Chondrocyte (in vitro differentiated cells): ENCODE measurements at regions not wholly inside any gene's neighbourhood (a gene's known extent, or its start where the extent isn't known, plus 50 kb on each side); places are given as distances from the start of the nearest gene placed in this dataset.

ENCODE experiments used
- DNase-seq: peaks from one replicate; pipeline ENCODE4 v3.0.0; 2021; ENCODE audit warnings: mixed read lengths, low spot score
- H3K27ac Mint-ChIP-seq: one replicate; pipeline ENCODE4 v1.8.0; 2021; ENCODE audit warnings: mild to moderate bottlenecking, moderate library complexity, mixed read lengths; ENCODE audit not compliant: unreplicated experiment
- H3K27me3 Mint-ChIP-seq: 2 replicates; pipeline ENCODE4 v1.8.0; 2021; ENCODE audit warnings: low read depth, mixed read lengths
- H3K36me3 Mint-ChIP-seq: 2 replicates; pipeline ENCODE4 v1.8.0; 2021; ENCODE audit warnings: low read depth, mixed read lengths
- H3K4me1 Mint-ChIP-seq: 2 replicates; pipeline ENCODE4 v1.8.0; 2021; ENCODE audit warnings: low read depth, mild to moderate bottlenecking, mixed read lengths
- H3K4me3 Mint-ChIP-seq: one replicate; pipeline ENCODE4 v1.8.0; 2021; ENCODE audit warnings: mild to moderate bottlenecking, moderate library complexity, mixed read lengths; ENCODE audit not compliant: unreplicated experiment
- H3K9me3 Mint-ChIP-seq: 2 replicates; pipeline ENCODE4 v1.8.0; 2021; ENCODE audit warnings: low read depth, mixed read lengths
- TF ChIP-seq, protein P1 (sequence below): fragments of 200-600 bp; sonication (generic); IDR thresholded peaks from 2 replicates; pipeline ENCODE4 v1.5.0; 2021; ENCODE audit warnings: antibody characterized with exemption, mild to moderate bottlenecking, moderate library complexity

DNA sequence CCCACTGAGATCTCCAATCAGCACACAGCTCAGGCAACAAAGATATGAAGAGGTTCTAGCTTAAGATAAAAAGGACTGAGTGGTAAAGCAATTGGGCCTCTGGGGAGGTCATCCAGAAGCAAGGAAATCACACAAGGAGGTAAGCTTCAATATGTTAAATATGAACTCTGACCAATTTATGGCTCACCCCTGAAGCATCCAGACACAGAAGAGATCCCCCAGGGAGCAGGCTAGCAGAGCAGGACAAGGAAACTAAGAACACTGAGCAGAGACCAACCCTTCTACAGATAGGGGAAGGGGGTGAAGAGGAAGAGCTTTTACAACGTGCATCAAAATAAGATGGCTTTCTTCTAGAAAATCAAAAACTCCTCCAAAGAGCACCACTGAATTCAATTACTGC is 616.2 kb downstream of the DNAH5 start:
- Mint-ChIP-seq H3K27me3 (no peaks in the 10 kb centered on the region), H3K4me1 (no peaks in the 10 kb centered on the region), H3K36me3 (no peaks in the 10 kb centered on the region), H3K27ac (no peak overlapping the region), H3K9me3 (no peaks in the 10 kb centered on the region), H3K4me3 (no peak overlapping the region)
- TF ChIP-seq, protein P1, sequence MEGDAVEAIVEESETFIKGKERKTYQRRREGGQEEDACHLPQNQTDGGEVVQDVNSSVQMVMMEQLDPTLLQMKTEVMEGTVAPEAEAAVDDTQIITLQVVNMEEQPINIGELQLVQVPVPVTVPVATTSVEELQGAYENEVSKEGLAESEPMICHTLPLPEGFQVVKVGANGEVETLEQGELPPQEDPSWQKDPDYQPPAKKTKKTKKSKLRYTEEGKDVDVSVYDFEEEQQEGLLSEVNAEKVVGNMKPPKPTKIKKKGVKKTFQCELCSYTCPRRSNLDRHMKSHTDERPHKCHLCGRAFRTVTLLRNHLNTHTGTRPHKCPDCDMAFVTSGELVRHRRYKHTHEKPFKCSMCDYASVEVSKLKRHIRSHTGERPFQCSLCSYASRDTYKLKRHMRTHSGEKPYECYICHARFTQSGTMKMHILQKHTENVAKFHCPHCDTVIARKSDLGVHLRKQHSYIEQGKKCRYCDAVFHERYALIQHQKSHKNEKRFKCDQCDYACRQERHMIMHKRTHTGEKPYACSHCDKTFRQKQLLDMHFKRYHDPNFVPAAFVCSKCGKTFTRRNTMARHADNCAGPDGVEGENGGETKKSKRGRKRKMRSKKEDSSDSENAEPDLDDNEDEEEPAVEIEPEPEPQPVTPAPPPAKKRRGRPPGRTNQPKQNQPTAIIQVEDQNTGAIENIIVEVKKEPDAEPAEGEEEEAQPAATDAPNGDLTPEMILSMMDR = no peak
- no peak for DNase-seq

DNA sequence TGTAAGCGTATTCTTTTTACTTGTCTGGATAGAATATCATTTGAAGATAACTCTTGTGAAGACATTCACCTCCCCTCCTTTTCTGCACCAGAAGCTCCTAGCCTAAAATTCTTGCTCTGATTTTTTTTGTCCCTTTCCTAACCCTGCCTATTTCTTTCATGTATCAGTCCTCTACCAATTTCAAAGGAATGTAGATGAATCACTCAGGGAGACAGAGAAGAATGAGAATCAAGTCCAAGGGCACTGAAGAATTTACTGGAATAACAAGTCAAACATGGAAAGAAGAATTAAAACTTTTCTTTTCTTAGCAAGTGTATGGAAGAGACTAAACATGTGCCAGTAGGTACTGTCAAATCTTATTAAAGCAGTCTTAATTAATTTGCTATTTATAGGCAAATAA is 618.7 kb downstream of the DNAH5 start:
- no peaks in the 10 kb centered on the region for H3K36me3 Mint-ChIP-seq
- no peaks in the 10 kb centered on the region for H3K4me1 Mint-ChIP-seq
- H3K27ac Mint-ChIP-seq = no peak overlapping the region
- H3K4me3 Mint-ChIP-seq = no peak overlapping the region
- TF ChIP-seq, protein P1 = no peak
- no peak for DNase-seq
- H3K9me3 Mint-ChIP-seq = no peaks in the 10 kb centered on the region
- no peaks in the 10 kb centered on the region for H3K27me3 Mint-ChIP-seq

DNA sequence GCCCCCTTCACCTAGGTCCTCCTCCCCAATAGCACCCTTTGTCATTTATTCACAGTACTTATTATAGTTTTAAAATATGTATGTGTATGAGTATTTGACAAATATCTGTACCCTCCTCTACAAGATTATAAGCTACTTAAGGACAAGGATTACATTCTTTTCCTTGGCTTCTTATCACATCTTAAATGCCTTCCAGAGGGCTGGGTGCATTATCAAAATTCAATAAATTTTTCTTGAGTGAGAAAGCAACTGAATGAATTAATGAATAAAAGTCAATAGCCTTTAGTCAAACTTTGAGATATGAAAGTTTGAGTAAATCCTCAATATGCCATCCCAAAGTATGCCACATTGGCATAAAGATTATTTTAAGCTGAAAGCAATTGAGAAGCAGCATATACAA is 621.7 kb downstream of the DNAH5 start:
- H3K27ac Mint-ChIP-seq = no peak overlapping the region
- no peaks in the 10 kb centered on the region for H3K27me3 Mint-ChIP-seq
- no peak overlapping the region for H3K4me3 Mint-ChIP-seq
- DNase-seq = no peak
- no peaks in the 10 kb centered on the region for H3K36me3 Mint-ChIP-seq
- no peaks in the 10 kb centered on the region for H3K4me1 Mint-ChIP-seq
- TF ChIP-seq, protein P1 = no peak
- peaks cover 7% of the 10 kb centered on the region for H3K9me3 Mint-ChIP-seq

DNA sequence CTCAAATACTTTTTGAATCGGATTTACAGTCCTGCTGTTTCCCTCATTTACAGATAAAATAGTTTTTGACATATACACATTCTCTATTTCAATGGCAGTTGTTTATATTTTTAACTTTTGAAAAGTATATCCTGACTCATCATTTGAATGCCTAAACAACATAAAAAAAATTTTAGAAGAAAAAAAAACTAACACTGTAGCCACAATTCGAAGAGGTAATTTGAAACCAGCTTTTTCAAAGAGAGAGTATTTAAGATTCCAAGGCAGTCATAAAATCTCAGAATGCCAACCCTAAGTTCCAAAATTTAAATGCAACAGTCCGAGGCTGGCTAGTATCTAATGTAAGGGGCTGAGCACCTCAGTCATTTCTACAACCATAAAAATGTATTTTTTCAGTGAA is 626.8 kb downstream of the DNAH5 start:
- Mint-ChIP-seq H3K27me3 (no peaks in the 10 kb centered on the region), H3K9me3 (peaks cover 16% of the 10 kb centered on the region), H3K27ac (no peak overlapping the region), H3K36me3 (no peaks in the 10 kb centered on the region), H3K4me1 (no peaks in the 10 kb centered on the region), H3K4me3 (no peak overlapping the region)
- TF ChIP-seq, protein P1 = no peak
- DNase-seq = no peak

DNA sequence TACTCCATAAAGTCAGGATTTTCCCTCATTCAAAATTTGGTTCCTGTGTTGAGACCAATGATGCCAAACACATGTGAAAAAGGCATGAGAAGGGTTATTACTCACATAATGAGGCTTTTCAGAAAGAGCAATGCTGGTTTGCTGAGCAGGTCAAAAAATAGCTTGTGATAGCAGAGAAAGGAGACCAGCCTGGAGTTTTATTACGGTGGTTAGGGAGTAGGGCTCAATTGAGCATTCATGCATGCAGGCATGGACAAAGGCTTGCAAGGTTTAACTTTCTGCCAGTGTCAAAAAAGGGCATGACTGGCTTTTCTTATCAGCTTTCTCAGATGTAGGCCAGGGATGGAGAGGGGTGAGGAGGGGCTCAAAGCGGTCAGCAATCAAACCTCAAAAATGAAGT is 628.3 kb downstream of the DNAH5 start:
- H3K27ac Mint-ChIP-seq = no peak overlapping the region
- H3K4me1 Mint-ChIP-seq = no peaks in the 10 kb centered on the region
- TF ChIP-seq, protein P1 = no peak
- DNase-seq = no peak
- no peak overlapping the region for H3K4me3 Mint-ChIP-seq
- no peaks in the 10 kb centered on the region for H3K36me3 Mint-ChIP-seq
- H3K9me3 Mint-ChIP-seq = peaks cover 16% of the 10 kb centered on the region
- H3K27me3 Mint-ChIP-seq = no peaks in the 10 kb centered on the region
